HG02870 (cell line): ENCODE measurements at regions not wholly inside any gene's neighbourhood (a gene's known extent, or its start where the extent isn't known, plus 50 kb on each side); places are given as distances from the start of the nearest gene placed in this dataset.

Experiments used
- ATAC-seq: cut with Tn5 transposase; IDR thresholded peaks from one replicate; pipeline ENCODE4 v1.9.1; 2021; ENCODE audit warnings: mild to moderate bottlenecking, moderate library complexity; ENCODE audit not compliant: unreplicated experiment

- ATAC-seq, result peak; percentile 59
These were observed 242.1 kb upstream of the RND3 start for GRCh38 chr2:150729495-150729955.

GRCh38 chr2:150718280-150718679 is 230.8 kb upstream of the RND3 start:
- no peak for ATAC-seq

- ATAC-seq, result no peak
These were observed 228.7 kb upstream of the RND3 start for GRCh38 chr2:150716186-150716585.

GRCh38 chr2:150715501-150715900 is 228.0 kb upstream of the RND3 start:
- ATAC-seq, result no peak

GRCh38 chr2:150710916-150711315 is 223.4 kb upstream of the RND3 start:
- no peak for ATAC-seq

GRCh38 chr2:150710041-150710440 is 222.6 kb upstream of the RND3 start:
- no peak for ATAC-seq

- no peak for ATAC-seq
These were observed 219.1 kb upstream of the RND3 start for GRCh38 chr2:150706561-150706960.

GRCh38 chr2:150705767-150706166 is 218.3 kb upstream of the RND3 start:
- peak; percentile 54 for ATAC-seq

GRCh38 chr2:150705357-150705756 is 217.9 kb upstream of the RND3 start:
- no peak for ATAC-seq

GRCh38 chr2:150702791-150703190 is 215.3 kb upstream of the RND3 start:
- no peak for ATAC-seq

GRCh38 chr2:150700666-150701580 is 213.5 kb upstream of the RND3 start:
- ATAC-seq, result no peak

- no peak for ATAC-seq
These were observed 211.8 kb upstream of the RND3 start for GRCh38 chr2:150699218-150699617.

- no peak for ATAC-seq
These were observed 210.7 kb upstream of the RND3 start for GRCh38 chr2:150698016-150698661.

- no peak for ATAC-seq
These were observed 210.1 kb upstream of the RND3 start for GRCh38 chr2:150697596-150697995.

- no peak for ATAC-seq
These were observed 208.1 kb upstream of the RND3 start for GRCh38 chr2:150695451-150696135.

GRCh38 chr2:150693556-150693955 is 206.1 kb upstream of the RND3 start:
- no peak for ATAC-seq

GRCh38 chr2:150690870-150691269 is 203.4 kb upstream of the RND3 start:
- ATAC-seq, result no peak

- no peak for ATAC-seq
These were observed 202.8 kb upstream of the RND3 start for GRCh38 chr2:150690261-150690660.

GRCh38 chr2:150689590-150689989 is 202.1 kb upstream of the RND3 start:
- ATAC-seq, result no peak

- no peak for ATAC-seq
These were observed 200.5 kb upstream of the RND3 start for GRCh38 chr2:150688016-150688415.

GRCh38 chr2:150686391-150686790 is 198.9 kb upstream of the RND3 start:
- ATAC-seq, result no peak
